CD4-positive, alpha-beta T cell treated with Interleukin-12 subunit alpha and Interleukin-12 subunit beta, for 1 hour (primary cell): ENCODE measurements at regions not wholly inside any gene's neighbourhood (a gene's known extent, or its start where the extent isn't known, plus 50 kb on each side); places are given as distances from the start of the nearest gene placed in this dataset.
"Not testable (repeated sequence)": the region's sequence is repeated elsewhere in the genome, so short reads cannot be mapped to it uniquely, and the experiment has no call there.

Experiments used
- DNase-seq: peaks from one replicate; pipeline ENCODE4 v3.0.0-alpha.2; 2020

DNA sequence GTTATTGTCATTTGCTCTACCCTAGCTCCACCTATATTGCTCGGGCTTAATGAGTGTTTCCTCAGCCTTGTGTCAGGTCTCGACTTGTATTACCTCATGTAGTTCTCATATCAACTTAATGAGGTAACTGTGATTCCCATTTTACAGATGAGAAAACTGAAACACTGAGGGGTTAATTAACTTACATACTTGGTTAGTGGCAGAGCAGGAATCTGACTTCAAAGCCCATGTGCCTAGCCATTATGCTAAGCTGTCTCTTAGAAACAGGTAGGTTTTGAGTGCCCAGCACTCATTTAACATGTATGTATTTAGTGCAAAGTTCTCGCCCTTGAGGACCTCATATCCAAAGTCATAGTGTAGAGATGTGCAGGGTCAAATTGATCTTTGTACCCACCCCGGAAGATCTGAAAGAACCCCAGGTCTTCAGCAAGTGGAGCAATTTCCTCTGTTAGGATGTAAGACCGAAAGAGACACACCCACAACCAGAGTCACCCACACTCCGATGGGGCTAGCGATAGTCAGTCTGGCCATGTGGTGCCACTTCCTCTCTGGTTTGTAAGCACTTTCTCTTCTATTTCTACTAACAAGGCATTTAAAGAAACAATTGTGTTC lies 121.0 kb upstream of the SLC39A10 start:
- DNase-seq = peak; percentile 79

DNA sequence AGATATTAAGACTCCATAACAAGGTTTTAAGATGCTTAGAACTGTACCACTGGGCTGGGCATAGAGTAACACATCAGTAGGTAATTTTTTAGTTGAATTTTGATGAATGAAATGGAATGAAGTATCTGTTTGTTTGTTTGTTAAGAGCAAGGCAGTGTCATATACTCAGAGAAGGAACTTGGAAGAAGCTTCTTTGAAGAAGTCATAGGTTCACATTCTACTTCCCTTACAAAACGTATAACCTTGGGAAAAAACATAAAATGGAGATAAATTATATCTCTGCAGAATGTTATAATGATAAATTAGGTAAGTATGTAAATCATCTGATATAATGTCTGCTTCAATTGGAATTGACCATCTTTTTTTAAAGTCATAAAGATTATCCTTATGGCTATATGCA lies 122.1 kb upstream of the SLC39A10 start:
- DNase-seq = no peak

DNA sequence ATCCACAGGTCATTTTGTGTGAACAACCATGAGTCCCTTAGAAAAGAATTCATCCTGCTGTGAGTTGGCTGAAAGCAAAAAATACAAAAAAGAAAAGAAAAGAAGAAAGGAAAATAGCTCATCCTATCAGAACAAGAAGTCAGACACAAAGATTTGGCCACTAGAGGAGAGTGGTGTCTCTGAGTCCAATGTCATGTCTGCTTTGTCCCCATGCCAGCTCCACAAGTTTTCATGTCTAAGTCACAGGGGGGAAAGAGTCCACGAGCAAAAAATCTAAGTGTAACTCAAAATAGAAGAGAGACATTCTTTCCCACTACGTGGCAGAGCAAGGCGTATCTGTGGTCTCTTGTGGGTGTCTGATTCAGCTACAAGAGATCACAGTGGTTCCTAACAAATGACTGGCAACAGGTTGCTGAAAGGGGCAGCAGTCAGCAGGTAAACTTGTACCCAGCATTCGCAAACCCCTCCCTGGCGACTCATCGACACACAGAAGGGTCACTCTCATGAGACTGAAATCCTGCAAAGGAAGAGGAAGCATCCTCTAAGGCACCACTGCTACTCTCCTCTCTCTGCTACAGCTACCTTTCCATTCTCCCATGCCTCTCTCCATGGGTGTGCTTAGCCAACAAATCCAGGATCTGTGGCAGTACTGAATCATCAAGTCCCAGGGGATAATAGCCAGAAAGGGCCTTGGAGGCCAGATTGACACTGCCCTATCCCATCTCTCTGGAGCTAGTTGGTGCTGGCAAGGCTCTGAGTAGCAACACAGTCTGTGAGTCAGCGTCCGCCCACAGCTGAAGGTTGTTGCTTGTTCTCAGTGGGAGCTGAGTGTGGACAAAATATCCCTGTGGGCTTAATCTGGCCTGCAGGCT lies 123.0 kb upstream of the SLC39A10 start:
- peak; percentile 56 for DNase-seq

DNA sequence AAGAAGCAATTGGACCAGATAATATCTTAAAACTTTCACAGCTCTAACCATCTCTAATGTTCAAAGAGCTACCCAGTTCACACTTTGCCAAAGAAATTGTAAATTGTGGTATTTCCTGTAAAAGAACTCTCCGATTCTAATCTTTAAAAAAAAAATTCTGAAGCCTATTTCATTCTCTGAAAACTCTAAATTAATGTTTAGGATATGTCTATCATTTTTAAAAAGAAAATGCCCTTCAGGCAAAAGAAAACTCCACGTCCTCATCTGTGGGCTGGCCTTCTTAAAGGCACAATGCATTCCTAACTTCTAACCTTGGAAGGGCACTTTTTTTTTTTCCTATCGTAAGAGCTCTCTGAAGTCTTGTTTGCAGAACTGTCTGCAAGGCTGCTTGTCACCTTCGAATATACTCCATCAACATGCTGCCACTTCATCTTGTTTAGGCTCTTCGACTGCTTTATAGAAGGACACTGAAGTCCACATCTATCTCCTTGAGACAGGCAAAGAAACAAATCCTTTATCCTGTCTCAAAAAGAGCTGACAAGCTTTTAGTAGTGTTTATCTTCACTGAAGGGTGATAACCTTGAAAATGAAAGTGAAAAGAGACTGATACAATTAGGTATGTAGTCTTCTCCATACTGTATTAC lies 124.3 kb upstream of the SLC39A10 start:
- peak; percentile 56 for DNase-seq

DNA sequence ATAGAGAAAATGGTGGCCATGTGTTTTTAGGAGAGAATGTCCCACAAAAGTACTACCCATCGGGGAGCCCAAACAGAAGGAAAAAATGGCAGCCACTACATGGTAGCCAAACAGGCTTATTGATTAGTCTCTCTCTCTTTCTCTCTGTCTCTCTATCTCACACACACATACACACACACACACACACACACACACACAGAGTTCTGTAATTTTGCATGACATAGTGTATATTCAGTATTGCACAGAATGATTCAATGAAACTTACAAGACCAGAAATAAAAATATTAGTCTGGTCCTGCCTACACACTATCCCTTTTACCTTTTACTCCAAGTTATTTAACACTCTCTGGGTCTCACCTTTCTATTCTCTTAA lies 124.8 kb upstream of the SLC39A10 start:
- DNase-seq = no peak

DNA sequence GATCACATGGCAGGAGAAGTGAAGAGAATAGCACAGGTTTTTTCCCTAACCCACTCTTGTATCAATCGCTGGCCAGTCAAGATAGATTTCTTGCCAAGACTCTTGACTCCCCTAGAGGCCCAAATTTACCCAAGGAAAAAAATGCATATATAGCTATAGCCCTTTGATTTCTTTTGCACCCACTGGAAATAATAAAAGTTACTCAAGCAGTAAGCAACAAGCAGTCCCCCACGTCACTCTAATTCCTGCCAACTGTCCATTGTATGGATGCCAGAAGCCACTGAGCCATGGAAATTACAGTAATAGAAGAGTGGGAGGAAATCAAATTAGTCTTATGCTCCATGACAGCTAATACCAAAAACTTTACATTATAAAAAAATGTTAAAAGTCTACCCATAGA lies 125.3 kb upstream of the SLC39A10 start:
- no peak for DNase-seq

DNA sequence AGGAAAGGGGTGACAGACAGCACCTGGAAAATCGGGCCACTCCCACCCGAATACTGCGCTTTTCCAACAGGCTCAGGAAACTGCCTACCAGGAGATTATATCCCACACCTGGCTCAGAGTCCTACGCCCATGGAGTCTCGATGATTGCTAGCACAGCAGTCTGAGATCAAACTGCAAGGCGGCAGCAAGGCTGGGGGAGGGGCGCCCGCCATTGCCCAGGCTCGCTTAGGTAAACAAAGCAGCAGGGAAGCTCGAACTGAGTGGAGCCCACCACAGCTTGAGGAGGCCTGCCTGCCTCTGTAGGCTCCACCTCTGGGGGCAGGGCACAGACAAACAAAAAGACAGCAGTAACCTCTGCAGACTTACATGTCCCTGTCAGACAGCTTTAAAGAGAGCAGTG lies 133.8 kb upstream of the SLC39A10 start:
- not testable (repeated sequence) for DNase-seq

DNA sequence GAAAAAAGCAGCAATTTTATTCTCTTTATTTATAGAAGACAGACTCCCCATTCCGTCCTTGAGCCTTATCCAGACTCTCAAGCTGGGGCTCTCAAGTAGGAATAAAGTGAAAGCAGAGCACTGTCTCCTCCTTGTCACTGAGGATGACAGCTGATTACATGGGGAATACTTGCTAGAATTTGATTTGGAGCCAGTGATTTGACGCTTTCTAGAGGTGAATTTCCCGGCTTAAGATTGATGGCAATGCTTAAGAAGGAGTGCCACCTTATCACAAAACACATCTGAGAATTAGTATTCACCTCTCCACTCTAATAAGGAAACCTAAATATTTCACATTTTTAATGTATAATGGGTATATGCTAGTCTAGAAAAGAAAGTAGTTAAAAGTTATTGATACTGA lies 135.4 kb upstream of the SLC39A10 start:
- no peak for DNase-seq

DNA sequence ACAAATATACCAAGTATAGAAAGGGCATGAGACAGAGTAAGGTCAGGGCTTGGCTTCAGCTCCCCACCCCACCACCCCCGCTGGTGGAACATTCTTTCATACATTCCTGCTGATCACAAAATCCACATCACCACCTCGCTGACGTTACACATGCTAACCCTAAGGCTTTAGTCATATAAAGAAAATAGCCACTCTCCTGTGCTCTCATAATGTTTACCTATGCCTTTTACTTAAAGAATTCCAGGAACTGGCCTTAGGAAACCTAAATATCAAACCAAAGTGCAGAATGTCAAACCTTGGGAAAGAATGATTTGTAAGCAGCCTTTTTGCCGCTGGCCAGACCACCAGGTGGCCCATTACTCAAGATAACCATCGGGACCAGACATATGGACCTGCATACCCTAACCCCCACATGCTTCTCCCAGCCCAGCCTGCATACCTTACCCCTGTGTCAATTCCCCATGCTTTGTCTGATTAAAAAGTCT lies 136.3 kb upstream of the SLC39A10 start:
- DNase-seq = no peak

DNA sequence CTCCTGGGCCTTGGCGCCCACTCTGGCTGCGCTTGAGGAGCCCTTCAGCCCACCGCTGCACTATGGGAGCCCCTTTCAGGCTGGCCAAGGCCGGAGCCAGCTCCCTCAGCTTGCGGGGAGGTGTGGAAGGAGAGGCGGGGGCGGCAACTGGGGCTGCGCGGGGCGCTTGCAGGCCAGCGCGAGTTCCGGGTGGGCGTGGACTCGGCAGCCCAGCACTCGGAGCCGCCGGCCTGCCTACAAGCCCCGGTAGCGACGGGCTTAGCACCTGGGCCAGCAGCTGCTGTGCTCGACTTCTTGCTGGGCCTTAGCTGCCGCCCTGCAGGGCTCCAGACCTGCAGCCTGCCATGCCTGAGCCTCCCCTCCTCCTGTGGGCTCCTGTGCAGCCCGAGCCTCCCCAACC lies 141.5 kb upstream of the SLC39A10 start:
- no peak for DNase-seq

DNA sequence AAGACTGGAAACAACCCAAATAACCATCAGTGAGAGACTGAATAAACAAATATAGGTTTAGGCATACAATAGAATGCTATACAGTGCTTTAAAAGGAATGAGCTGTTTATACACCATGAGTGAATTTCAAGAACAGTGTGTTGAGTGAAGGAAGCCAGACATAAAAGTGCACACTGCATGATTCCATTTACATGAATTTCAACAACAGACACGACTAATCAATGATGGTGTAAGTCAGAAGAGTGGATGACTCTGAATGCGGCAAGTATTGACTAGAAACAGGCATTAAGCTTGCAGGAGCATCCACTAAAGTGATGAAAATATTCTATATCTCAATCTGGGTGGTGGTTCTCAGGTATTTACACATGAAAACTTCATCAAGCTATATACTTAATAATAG lies 142.7 kb upstream of the SLC39A10 start:
- DNase-seq = no peak

DNA sequence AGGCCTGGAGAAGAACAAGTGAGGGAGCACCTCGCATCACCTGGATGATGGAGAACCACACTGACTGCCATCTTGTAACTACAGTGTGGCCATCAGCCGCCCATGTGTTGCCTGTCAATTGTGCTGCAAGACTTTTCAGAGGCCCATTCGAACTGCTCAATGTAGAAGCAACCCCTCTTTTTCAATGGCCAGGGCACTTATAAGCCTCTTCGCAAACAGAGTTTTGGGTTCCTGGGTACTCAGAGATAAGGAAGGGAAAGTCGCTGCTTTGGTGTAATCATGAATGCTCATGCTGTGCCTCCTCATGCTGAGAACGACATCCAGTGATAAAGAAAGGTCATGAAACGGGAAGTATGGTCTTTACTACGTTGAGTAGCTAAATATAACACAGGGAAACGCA lies 143.9 kb upstream of the SLC39A10 start:
- DNase-seq = no peak

DNA sequence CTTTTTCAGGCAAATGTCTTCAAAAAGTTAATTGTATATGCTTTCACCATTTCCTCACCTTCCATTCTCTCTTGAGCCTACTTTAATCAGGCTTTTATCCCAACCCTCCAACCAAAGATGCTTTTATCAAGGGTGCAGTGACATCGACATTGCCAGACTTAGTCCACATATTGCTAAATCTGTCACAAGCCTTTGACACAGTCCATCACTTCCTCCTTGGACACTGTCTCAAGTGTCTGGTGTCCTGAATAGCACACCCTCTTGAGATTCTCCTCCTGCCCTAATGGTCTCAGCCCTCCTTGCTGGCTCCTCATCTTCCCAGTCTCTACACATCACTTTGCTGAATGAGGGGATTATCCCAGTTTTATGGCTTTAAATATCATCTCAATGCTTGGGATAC lies 147.5 kb upstream of the SLC39A10 start:
- DNase-seq = no peak

DNA sequence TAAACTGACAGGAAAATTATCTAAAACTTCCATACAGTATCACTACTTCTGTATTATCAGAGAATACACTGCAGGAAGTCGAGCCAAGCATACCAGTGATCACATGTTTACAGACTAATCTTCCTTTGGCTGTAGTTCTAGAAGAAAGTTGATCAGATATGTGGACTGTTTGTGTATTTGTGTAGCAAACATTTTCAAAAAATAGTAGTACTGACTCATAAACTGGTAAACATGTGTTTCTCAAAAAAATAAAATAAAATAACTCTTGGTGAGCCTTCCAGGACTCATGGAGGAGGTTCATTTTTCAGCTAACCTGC lies 148.9 kb upstream of the SLC39A10 start:
- DNase-seq = no peak

DNA sequence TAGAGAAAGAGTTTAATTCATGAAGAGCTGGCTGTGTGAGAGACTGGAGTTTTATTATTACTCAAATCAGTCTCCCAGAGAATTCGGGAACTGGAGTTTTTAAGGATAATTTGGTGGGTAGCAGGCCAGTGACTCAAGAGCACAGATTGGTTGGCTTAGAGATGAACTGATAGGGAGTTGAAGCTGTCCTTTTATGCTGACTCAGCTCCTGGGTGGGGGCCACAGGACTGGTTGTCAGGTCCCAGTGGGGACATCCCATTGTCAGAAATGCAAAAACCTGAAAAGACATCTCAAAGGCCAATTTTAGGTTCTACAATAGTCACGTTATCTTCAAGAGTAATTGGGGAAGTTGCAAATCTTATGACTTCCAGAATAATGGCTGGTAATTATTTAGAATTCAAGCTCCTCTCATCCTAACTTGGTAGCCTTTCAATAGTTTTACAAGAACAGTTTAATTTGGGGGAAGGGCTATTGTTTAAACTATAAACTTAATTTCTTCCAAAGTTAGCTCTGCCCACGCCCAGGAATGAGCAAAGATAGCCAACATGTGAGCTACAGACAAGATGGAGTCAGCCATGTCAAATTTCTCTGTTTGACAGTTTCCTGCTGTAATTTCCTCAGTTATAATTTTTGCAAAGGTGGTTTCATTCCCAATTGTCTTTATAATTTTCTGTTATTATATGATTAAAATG lies 149.4 kb upstream of the SLC39A10 start:
- DNase-seq = no peak

DNA sequence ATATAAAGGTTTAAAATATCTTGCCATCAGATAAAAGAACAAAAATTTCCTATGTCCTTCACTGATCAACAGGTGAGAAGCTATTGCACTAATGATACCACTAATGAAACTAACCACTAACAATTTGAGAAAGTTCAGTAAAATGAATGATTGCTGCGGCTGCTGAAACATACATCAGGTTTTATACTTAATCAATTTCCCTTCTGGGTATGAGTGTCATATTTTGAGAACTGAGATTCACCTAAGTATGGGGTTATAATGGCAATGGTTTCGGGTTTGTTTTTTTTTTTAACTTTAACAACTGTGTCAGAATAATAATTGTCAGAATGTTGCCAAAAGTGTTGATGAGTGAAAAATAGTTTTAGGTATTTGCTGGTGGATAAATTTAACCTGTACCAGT lies 151.3 kb upstream of the SLC39A10 start:
- DNase-seq = no peak

DNA sequence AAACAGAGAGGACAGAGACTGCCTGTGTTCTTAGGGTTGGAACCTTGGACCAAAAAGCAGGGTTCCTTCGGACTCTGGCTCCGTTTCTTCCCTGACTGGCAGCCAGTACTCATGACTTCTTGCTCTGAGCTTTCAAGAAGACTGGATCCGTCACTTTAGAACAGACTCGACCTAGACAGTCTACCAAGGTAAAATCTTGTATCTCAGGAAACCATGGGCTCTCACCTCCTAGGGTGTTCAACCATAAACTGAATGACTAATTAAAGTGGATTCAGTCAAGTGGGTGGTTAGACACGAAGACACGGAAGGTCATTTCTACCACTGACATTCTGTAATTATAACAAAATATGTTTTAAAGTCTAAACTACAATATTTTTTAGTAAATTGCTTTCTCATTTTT lies 153.8 kb upstream of the SLC39A10 start:
- DNase-seq = peak; percentile 7

DNA sequence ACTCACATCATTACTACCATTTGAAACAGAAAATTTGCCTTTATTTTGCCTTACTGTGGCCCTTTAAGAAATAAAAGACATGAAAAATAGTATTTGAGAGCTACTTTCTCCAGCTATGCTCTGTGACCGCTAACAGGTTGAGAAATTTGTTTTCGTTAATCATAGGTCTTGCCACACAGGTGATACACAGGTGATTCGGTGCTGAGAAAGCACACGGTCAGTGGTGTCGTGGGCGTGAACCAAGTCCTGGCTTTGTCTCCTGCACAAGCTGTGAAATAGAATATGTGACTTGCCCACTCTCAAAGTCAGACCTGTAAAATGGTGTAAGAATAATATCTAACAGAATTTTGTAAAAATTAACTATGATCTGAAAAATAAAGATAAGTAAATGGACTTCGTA lies 155.3 kb upstream of the SLC39A10 start:
- no peak for DNase-seq

DNA sequence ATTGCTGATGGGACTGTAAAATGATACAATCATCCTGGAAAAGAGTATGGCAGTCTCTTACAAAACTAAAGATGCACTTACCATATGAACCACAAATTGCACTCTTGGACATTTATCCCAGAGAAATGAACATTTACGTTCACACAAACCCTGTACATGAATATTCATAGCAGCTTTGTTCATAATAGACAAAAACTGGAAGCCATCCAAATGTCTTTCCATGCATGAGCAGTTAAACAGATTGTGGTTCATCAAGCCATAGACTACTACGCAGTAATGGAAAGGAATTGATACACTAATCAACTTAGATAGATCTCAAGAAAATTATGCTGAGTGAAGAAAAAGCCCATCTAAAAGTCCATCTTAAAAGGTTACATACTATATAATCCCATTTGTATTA lies 156.1 kb upstream of the SLC39A10 start:
- no peak for DNase-seq

DNA sequence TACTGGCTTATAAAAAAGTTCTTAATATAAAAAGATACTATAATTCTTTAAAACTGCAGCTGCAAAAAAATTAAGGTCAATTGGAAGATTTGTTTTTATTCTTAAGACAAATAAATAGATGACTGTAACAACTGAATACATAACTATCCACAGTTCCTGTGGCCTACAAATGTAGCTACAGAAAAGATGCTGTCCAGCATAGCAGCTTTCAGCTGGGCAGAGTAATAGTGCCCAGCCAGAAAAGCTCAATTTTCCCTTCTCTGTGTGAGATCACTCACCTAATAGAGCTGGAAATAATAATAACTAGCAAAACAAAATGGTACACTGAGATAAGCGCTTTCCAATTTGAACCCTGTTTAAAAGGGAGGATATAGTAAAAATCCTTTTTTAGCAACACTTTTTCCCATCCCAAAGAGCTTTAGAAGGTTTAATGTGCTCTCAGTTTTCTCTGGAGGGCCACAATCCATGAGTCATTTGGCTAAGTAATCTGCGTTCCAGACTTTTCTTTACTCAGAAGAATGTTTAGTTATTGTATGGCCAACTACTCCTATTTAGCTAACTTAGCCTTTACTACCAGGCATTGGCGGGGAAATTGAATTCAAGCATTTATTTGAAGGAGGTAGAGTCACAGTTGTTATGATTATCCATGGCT lies 158.1 kb upstream of the SLC39A10 start:
- DNase-seq = no peak

DNA sequence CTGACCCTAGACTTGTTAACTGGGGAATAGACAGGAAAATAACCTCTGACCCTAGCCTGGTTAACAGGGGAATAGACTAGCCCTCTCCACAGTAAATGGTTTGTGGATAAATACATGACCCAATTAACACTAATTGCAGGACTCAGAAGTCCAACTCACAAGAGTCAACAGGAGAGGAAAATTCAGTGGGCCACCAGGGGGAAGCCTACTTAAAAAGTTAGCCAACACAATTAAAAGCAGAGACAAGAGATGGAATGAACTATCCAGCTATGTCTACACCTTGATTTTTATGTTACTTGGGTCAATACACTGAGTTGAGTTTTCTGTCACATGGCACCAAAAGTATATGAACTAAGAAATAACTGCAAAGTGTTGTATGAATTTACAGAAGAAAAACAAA lies 158.8 kb upstream of the SLC39A10 start:
- peak; percentile 73 for DNase-seq

DNA sequence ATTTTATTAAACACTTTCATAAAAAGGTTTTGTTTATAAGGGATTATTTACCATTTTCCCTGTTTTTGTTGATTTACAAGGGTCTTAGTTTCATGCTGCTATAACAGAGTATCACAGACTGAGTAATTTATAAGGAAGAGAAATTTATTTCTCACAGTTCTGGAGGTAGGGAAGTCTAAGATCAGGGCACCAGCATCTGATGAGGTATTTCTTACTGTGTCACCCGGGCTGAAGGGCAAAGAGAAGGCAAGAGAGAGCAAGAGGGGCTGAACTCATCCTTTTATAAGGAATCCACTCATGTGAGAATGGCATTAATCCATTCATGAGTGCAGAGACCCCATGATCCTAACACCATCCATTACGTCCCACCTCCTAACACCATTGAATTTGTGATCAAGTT lies 160.0 kb upstream of the SLC39A10 start:
- no peak for DNase-seq

DNA sequence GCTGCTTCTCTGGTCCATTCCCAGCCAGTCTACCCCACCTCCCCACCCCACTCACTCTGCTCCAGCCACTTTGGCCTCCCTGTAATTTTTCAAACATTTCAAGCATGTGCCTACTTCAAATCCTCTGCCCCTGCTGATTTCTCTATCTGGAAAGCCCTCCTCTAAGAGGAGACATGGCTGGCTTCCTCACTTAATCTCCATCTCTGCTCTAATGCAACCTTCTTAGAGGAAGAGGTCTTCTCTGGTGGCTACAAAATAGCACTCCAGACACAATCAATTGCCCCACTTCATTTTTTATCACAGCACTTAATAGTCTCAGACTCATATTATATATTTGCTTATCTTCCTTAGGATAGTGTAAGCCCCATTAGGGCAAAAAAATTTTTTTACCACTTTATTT lies 161.1 kb upstream of the SLC39A10 start:
- no peak for DNase-seq
